ENCODE measurements at regions not wholly inside any gene's neighbourhood (a gene's known extent, or its start where the extent isn't known, plus 50 kb on each side); places are given as distances from the start of the nearest gene placed in this dataset.

DNA sequence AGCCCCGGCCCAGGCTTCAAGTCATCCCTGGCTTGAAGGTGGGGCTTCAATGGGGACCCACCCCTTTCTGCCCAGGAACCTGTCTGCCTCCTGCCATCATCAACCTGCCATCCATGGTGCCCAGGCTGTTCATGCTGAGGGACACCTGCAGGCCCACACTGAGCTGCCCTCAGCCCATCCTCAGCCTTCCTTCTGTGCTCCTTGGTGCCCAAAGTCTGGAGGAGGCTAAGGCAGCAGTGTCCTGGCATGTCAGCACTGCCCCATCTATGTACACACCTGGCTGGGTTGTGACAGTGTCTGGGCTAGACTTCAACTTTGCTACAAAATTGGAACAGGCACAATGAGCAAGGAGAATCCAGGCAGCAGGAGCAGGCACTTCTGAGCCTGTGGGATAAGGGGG lies 745.3 kb upstream of the EPHA6 start:
- TF ChIP-seq, protein P1, sequence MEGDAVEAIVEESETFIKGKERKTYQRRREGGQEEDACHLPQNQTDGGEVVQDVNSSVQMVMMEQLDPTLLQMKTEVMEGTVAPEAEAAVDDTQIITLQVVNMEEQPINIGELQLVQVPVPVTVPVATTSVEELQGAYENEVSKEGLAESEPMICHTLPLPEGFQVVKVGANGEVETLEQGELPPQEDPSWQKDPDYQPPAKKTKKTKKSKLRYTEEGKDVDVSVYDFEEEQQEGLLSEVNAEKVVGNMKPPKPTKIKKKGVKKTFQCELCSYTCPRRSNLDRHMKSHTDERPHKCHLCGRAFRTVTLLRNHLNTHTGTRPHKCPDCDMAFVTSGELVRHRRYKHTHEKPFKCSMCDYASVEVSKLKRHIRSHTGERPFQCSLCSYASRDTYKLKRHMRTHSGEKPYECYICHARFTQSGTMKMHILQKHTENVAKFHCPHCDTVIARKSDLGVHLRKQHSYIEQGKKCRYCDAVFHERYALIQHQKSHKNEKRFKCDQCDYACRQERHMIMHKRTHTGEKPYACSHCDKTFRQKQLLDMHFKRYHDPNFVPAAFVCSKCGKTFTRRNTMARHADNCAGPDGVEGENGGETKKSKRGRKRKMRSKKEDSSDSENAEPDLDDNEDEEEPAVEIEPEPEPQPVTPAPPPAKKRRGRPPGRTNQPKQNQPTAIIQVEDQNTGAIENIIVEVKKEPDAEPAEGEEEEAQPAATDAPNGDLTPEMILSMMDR (IDR thresholded peaks at IDR 0.05; ENCODE audit: poor library complexity) = no peak
- TF ChIP-seq EZH2phosphoT487 (IDR thresholded peaks at IDR 0.05; ENCODE audit: low read depth, severe bottlenecking, unreplicated experiment) (no peak), EZH2 (IDR thresholded peaks at IDR 0.05; ENCODE audit: borderline replicate concordance) (no peak)
